Activated CD8-positive, alpha-beta memory T cell treated with anti-CD3 and anti-CD28 coated beads for 4 hours (primary cell): ENCODE measurements at regions not wholly inside any gene's neighbourhood (a gene's known extent, or its start where the extent isn't known, plus 50 kb on each side); places are given as distances from the start of the nearest gene placed in this dataset.
"Not testable (repeated sequence)": the region's sequence is repeated elsewhere in the genome, so short reads cannot be mapped to it uniquely, and the experiment has no call there.

Source experiments
- DNase-seq, 2 donors: peaks; one replicate each; pipeline ENCODE4 v3.0.0-alpha.2; 2020; ENCODE audit warnings: low read depth in 2 of 2

- no peak for DNase-seq
Measured at GRCh38 chr16:86955136-86955855, 361.9 kb downstream of the C16orf95 start.

DNA sequence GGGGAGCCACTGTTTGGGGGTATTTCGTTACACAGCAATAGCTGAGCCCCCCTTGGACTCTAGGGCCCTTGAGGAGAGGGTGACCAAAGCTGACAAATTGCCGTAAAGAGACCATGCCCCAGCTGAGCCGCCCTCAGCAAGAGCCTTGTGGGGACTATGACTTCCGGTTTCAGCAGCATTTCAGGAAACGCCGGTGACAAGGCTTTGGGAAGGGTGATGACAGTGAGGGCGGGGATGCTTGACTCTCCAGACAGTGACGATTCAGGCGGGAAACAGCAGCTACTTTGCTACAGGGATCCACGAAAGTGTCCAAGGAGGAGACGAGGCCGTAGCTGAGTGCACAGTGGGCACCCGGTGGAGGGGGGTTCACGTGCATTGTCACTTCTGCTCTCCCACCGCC lies 360.8 kb downstream of the C16orf95 start:
- DNase-seq, result no peak

- DNase-seq, result not testable (repeated sequence)
Measured at GRCh38 chr16:86957662-86958198, 359.5 kb downstream of the C16orf95 start.

- DNase-seq, result no peak
Measured at GRCh38 chr16:86958423-86958822, 358.8 kb downstream of the C16orf95 start.

DNA sequence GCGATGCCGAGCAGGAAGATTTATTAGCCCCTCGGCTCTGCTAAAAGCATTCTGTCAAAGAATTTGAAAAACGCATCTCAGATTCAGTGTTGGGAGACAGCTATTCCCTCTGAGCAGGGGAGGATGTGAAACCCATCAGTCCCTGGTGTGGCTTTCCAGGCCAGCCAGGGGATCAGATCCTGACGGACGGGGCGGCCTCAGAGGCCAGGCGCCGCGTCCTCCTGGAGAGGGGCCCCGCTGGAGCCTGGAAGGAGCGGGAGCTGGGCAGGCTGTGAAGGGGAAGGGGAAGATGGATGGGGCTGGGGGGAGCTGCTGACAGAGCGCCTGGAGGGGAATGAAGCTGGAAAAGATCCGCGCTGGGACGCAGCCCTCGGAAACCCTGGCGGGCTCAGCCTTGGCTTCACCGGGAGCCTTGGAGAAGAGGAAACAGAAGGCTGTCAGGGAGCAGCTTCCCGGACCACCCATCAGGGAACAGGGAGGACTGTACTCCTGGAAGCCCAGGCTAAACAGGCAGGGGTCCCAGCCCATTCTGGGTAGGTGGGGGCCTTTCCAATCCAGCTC lies 358.0 kb downstream of the C16orf95 start:
- DNase-seq, result no peak

DNA sequence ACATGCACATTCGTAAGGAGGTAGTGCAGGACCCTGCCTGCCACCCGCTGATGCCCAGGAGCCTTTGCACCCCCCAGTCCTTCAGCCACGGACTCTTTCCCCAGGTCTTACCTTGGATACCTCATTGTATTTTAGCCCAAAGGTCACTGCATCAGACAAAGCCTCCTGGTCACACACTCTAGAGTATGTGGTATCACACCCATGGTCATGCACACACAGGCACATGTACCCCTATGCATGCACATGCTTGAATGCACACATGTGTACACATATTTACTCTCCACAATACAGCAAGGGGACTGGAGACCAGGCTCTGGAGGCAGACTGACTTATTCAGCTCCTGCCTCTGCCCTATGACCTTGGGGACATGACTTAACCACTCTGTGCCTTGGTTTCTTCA lies 357.5 kb downstream of the C16orf95 start:
- DNase-seq, result no peak

- no peak for DNase-seq
Measured at GRCh38 chr16:86960266-86960665, 356.9 kb downstream of the C16orf95 start.

GRCh38 chr16:86961171-86961601 lies 356.0 kb downstream of the C16orf95 start:
- DNase-seq, result no peak

DNA sequence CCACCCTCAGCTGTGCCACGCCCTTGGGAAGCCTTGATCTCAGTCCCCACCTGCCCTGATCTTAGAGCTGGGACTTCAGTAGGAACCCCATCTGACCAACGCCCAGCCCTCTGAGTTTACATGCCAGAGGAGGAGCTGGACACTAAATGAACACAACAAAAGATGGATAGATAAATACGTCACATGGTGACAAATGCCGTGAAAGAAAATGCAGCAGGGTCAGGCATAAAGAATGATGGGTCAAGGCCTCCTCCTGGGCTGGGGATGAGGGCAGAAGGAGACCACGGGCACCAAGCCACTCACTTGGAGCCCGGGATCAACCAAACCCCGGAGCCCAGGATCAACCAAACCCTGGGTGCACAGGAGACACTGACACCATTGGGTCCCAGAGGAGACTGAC lies 354.9 kb downstream of the C16orf95 start:
- DNase-seq, result no peak

DNA sequence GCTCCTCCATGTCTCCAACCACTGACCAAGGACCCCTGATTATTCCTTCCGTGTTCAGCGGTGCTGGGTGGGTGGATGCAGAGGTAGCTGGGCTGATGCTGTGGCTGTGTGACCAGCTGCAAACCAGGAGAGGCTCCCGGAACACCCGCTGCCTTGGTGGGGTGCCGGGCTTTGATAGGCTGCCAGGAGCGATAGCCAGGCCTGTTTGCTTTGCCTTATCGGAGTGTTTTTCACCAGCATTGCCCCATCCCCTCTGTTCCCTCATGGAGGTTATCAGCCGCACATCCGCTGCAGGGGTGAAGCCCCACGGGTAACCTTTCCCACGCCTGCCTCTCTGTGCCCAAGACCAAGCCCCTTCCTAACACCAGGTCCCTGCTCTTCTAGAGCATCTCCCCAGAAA lies 354.3 kb downstream of the C16orf95 start:
- no peak for DNase-seq

DNA sequence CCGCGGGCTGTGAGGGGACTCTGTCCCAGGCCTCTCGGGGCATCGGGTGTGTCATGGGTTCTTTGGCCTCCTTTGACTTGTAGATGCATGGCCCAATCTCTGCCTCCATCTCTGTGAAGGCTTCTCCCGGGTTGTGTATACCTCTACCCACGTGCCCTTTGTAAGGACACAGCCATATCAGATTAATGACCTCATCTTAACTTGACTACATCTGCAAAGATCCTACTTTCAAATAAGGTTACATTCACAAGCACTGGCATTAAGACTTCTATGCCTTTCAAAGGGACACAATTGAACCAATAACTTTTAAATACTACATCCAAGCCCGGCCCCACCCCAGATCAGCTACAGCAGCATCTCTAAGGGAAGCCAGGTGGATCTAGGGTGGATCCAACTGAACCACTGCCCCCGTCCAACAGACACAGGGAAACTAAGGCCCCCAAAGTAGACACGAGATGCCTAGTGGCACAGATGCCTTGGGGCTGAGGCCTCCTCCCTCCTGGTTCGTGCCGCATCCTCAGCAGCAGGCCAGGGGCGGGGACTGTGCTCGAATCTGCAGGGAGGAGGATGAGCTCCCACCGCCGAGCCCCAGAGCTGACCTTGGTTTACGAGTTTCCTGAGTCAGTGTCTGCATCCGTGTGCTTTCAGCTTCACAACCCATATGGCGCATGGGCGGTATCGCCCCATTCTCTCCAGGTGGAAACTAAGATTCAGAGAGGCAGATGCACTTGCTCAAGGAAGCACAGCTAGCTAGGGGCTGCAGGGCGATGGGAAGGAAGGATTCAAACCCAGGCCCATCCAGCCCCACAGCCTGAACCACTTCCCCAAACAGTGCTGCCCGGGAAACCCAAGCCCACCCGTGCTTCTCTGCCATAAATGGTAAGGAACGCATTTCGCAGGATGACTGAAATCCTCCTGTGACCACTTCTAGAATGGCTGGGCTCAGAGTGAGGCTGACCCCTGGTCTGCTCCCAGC lies 353.3 kb downstream of the C16orf95 start:
- no peak for DNase-seq

- DNase-seq, result no peak
Measured at GRCh38 chr16:86964796-86965241, 352.4 kb downstream of the C16orf95 start.

GRCh38 chr16:86965331-86965730 lies 351.9 kb downstream of the C16orf95 start:
- DNase-seq, result no peak

GRCh38 chr16:86965840-86966550 lies 351.2 kb downstream of the C16orf95 start:
- no peak for DNase-seq

DNA sequence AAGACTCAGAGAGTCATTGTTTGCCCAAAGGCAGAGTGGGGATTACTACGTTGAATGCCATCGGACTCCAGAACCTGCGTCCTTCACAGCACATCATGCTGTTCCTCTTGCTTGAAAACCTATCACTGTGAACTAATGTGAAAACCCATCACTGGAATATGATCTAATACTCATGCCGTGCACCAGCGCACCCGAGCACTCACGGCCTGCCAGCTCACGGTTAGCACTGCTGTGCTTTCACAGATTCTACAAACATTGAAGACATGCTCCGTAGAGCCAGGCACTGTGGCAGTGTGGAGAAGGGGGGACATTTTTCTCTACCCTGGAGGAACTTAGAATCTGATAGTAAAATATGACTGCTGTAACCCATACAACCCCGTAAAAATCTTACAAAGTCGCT lies 350.4 kb downstream of the C16orf95 start:
- no peak for DNase-seq

DNA sequence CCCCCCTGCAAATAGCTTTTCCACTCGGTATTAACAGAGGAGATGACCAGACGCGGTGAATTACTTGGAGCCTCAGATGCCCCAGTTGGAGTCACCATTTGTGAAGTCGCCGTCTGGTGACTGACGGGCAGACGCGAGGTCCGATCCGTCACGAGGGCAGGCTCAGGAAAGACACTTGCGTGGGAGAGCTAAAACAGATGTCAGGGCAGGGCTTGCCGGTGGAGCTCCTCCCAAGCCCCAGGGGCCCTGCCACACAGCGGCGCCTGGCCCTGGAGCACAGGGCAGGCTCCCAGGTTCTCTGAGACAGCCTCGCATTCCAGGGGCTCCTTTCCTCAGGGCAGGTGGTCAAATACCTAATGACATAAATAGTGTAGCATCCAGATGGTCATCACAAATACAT lies 348.3 kb downstream of the C16orf95 start:
- no peak for DNase-seq

GRCh38 chr16:86969716-86970115 lies 347.5 kb downstream of the C16orf95 start:
- no peak for DNase-seq

- DNase-seq, result no peak
Measured at GRCh38 chr16:86970279-86970678, 346.9 kb downstream of the C16orf95 start.

DNA sequence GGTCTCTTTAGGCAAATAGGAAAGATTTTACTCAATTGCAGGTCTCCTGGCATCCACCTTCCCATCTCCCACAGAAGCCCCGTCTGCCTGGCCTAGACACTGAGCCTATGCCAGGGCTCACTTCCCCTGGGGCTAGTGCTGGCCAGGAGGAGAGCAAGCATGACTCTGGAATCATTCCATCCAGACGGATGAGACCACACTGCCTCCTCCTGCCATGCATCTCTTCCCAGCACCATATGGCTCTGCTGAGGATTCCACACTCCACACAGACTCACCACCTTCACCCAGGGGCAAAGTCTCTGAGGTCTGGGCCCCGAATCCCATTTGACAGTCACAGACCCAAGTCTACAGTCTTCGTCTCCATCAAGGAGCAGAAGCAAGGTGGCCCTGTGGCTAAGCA lies 346.5 kb downstream of the C16orf95 start:
- DNase-seq, result no peak

DNA sequence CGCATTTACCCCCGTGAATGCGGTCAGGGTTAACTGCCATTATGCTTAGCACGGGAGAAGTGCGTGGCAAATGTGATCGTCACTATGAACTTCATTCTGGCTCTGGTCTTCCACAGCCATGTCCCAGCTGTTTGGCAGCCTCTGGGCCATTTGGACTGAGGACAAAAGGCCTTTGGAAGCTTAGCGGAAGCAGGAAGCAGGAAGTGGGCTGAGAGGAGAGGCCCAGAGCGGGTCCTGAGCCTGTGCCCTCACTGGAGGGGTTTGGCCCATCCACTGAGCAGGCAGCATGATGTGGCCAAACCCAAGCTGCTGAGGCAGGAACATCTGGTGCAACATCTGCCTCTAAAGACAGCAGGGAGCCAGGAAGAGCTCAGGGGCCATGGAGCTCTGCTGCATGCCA lies 345.9 kb downstream of the C16orf95 start:
- no peak for DNase-seq

DNA sequence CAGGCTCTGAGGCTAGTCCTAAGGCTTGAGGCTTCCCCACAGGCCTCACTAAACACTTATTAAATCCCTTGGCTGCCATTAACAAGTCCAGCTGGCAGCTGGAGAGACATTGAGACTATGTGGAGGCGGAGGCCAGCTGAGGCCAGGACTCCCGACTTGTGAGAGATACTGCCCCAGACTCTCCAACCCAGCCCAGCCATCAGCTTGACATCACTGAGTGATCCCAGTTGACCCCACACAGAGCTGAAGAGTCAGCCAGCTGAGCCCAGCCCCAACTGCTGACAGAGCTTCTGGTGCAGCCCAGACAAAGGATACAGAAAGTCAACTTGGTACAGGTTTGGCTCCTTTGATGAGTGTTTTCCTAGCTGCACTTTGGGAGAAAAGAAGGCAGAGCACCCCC lies 343.1 kb downstream of the C16orf95 start:
- DNase-seq, result no peak

- no peak for DNase-seq
Measured at GRCh38 chr16:86975445-86975844, 341.7 kb downstream of the C16orf95 start.
